Left lung (tissue), 4 donors: ENCODE measurements at regions not wholly inside any gene's neighbourhood (a gene's known extent, or its start where the extent isn't known, plus 50 kb on each side); places are given as distances from the start of the nearest gene placed in this dataset.
A peak's percentile ranks its signal among the peaks of the same experiment; 100 is the strongest.

Source experiments
- ATAC-seq: fragments of 200-7000 bp; cut with Tn5 transposase; one replicate; pipeline ENCODE4 v1.9.1; 2020; ENCODE audit warnings: moderate library complexity
- DNase-seq, 4 donors: peaks; one replicate each; pipeline ENCODE4 v3.0.0-alpha.2; 2013 to 2020
- H3K27ac ChIP-seq, 2 donors: fragments of 200-600 bp; sonication (generic) in 1 of 2; one replicate each; pipeline versions ENCODE4 v1.5.0 to v1.8.0; 2020 to 2021
- H3K27me3 ChIP-seq, 2 donors: fragments of 200-600 bp; sonication (generic) in 1 of 2; one replicate each; pipeline versions ENCODE4 v1.5.0 to v1.8.0; 2020 to 2021
- H3K36me3 ChIP-seq, 2 donors: fragments of 200-600 bp; sonication (generic) in 1 of 2; one replicate each; pipeline versions ENCODE4 v1.5.0 to v1.8.0; 2020 to 2021
- H3K4me1 ChIP-seq, 2 donors: fragments of 200-600 bp; one replicate each; pipeline ENCODE4 v1.8.0; 2021
- H3K4me3 ChIP-seq, 2 donors: fragments of 200-600 bp; sonication (generic) in 1 of 2; one replicate each; pipeline versions ENCODE4 v1.5.0 to v1.8.0; 2020 to 2021; ENCODE audit warnings: mild to moderate bottlenecking in 1 of 2
- H3K9me3 ChIP-seq, 2 donors: fragments of 200-600 bp; sonication (generic) in 1 of 2; one replicate each; pipeline versions ENCODE4 v1.5.0 to v1.8.0; 2020 to 2021
- intact Hi-C, 2 donors: fragments of 100-400 bp; cut with DNase I; formaldehyde crosslinking; loops; one replicate each; pipeline versions ENCODE4 v1.11.2 to v1.14.2; 2022
- TF ChIP-seq, protein P1 (sequence below), 2 donors: fragments of 200-600 bp; sonication (generic) in 1 of 2; IDR thresholded peaks; one replicate each; pipeline versions ENCODE4 v1.5.0 to v1.8.0; 2021; ENCODE audit warnings: antibody characterized with exemption in 2 of 2
- donor health status: DM: no; HTN: yes; CAD: no.
- donor health status: DM: no; HTN: no; CAD: no.

DNA sequence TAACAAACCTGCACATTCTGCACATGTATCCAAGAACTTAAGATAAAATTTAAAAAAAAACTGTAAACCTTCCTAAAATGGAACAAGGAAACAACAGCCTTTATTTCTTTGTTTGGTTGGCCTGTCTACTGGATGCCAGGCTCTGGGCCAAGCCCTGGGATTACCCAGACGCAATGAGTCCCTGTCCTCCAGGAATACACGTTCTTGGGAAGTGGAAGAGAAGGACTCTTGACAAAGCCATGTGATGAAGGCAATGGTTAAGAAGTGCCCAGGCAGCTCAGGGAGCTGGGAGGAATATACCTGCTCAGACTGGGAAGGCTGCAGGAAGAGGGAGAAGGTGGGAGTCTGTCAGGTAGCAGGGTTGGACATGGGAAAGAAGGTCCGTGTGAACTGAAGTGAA, 115.4 kb downstream of the AXIN2 start:
- Histone ChIP-seq H3K36me3 (no peaks in the 10 kb centered on the region), H3K4me1 (no peaks in the 10 kb centered on the region), H3K27ac (no peak overlapping the region), H3K9me3 (no peaks in the 10 kb centered on the region), H3K27me3 (no peaks in the 10 kb centered on the region), H3K4me3 (no peak overlapping the region)
- ATAC-seq (peak; percentile 87), DNase-seq (no peak)
- intact Hi-C loops: no loop called here
- TF ChIP-seq, protein P1, sequence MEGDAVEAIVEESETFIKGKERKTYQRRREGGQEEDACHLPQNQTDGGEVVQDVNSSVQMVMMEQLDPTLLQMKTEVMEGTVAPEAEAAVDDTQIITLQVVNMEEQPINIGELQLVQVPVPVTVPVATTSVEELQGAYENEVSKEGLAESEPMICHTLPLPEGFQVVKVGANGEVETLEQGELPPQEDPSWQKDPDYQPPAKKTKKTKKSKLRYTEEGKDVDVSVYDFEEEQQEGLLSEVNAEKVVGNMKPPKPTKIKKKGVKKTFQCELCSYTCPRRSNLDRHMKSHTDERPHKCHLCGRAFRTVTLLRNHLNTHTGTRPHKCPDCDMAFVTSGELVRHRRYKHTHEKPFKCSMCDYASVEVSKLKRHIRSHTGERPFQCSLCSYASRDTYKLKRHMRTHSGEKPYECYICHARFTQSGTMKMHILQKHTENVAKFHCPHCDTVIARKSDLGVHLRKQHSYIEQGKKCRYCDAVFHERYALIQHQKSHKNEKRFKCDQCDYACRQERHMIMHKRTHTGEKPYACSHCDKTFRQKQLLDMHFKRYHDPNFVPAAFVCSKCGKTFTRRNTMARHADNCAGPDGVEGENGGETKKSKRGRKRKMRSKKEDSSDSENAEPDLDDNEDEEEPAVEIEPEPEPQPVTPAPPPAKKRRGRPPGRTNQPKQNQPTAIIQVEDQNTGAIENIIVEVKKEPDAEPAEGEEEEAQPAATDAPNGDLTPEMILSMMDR (IDR thresholded peaks at IDR 0.05): no peak

DNA sequence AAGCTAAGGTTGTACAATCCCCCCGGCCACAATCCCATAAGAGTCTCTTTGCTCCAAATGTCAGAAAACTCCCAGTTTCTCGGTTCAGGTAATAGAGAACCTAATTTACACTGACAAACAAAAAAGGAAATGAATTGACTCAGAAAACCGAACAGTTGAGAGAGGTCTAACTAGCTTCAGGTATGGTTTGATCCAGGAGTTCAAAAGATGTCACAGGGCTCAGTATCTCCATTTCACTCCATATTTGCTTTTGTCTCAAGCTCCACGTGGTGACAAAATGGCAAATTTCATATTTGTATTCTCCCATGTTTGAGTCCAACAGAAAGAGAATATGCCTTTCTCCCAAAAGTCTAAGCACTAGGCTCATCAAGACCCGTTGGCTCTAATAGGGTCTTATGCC, 117.4 kb downstream of the AXIN2 start:
- Histone ChIP-seq H3K36me3 (no peaks in the 10 kb centered on the region), H3K27ac (no peak overlapping the region), H3K4me3 (no peak overlapping the region), H3K4me1 (no peaks in the 10 kb centered on the region), H3K27me3 (no peaks in the 10 kb centered on the region), H3K9me3 (no peaks in the 10 kb centered on the region)
- ATAC-seq (no peak), DNase-seq (no peak)
- intact Hi-C loops: no loop called here
- TF ChIP-seq, protein P1 (IDR thresholded peaks at IDR 0.05): no peak

DNA sequence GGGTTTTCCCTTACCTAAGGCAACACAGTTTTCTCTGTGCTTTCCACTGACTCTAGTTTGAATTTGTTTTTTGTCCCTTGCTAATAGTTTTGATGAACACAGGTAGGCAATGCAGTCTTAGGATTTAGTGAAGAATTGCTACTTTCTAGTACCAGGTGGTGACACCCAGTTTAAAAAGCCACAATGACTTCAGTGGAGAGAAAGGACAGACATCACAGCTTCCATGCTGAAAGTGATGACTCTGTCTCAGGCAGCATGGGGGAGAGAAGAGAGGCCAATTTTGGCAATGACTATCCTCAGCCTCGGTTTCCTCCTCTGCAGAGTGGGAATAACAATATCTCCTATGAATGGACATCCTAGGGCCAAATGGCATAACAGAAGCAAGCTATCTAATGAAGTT, 118.8 kb downstream of the AXIN2 start:
- no peak for DNase-seq

DNA sequence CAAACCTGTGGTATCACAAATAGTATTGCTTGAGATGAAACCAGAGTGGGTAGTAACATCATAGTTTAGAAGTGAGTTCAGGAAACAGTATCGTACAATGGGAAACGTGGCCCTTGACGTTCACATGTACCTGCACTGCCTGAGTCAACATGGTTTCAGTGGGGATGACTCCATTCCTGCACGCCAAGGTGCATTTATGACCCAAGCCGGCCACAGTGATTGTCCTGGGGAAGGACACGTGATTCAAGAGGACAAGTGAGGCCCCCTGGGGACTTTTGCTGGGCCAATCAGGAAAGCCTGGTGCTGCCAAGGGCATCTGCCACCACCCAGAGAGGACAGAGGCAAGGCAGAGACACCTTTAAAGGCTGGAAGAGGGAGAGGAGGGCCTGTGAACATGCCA, 119.2 kb downstream of the AXIN2 start:
- TF ChIP-seq, protein P1 (IDR thresholded peaks at IDR 0.05): no peak

More for the DNA sequence above, 118.8 kb downstream of the AXIN2 start:
- H3K27ac ChIP-seq: no peak overlapping the region
- ATAC-seq: no peak
- H3K4me1 ChIP-seq: no peaks in the 10 kb centered on the region
- peaks cover 0 to 10% of the 10 kb centered on the region in 2 donors for H3K27me3 ChIP-seq
- no peaks in the 10 kb centered on the region for H3K9me3 ChIP-seq
- H3K36me3 ChIP-seq: no peaks in the 10 kb centered on the region
- TF ChIP-seq, protein P1 (IDR thresholded peaks at IDR 0.05): no peak
- H3K4me3 ChIP-seq: no peak overlapping the region
- intact Hi-C loops: no loop called here

DNA sequence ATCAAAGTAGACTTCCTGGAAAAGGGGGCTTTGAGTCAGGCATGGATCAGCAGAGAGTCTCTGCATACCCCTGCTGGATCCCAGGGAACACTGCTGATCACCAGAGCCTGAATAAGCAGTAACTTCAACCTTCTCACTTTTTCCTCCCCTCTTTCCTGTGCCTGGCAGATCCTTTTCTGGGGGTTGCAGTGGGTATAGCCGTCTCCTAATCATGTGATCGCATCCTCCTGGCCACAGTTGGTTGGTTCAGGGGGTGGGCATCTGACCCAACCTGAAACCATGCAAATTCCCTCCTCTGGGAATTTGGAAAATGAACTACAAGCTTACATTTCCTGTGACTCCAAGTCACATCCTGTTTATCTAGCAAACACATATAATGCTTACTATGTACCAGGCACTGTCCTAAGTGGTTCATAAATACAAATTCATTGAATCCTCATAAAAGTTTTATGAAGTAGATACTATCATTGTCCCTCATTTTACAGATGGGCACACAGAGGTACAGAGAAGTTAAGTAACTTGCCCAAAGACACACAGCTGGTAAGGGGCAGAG, 120.3 kb downstream of the AXIN2 start:
- Histone ChIP-seq H3K36me3 (no peaks in the 10 kb centered on the region), H3K9me3 (no peaks in the 10 kb centered on the region), H3K27ac (no peak overlapping the region), H3K4me1 (no peaks in the 10 kb centered on the region), H3K4me3 (no peak overlapping the region), H3K27me3 (peaks cover 0 to 10% of the 10 kb centered on the region in 2 donors)
- TF ChIP-seq, protein P1 (IDR thresholded peaks at IDR 0.05): no peak
- DNase-seq: no peak
- intact Hi-C loops: no loop called here
- ATAC-seq: no peak

More for the DNA sequence above, 119.2 kb downstream of the AXIN2 start:
- peaks cover 0 to 10% of the 10 kb centered on the region in 2 donors for H3K27me3 ChIP-seq
- ATAC-seq (no peak), DNase-seq (no peak)
- H3K9me3 ChIP-seq: no peaks in the 10 kb centered on the region
- no peak overlapping the region for H3K27ac ChIP-seq
- H3K36me3 ChIP-seq: no peaks in the 10 kb centered on the region
- H3K4me1 ChIP-seq: no peaks in the 10 kb centered on the region
- no peak overlapping the region for H3K4me3 ChIP-seq
- intact Hi-C loops: no loop called here
